ENCODE measurements at regions not wholly inside any gene's neighbourhood (a gene's known extent, or its start where the extent isn't known, plus 50 kb on each side); places are given as distances from the start of the nearest gene placed in this dataset.

- DNase-seq (ENCODE audit: extremely low spot score), result no peak
- no peak overlapping the region for H3K4me3 ChIP-seq (ENCODE audit: low read depth, low read length)
- H3K27ac ChIP-seq (ENCODE audit: low read depth), result no peak overlapping the region
- no peaks in the 10 kb centered on the region for H3K4me1 ChIP-seq (ENCODE audit: insufficient read depth)
- peaks cover 3% of the 10 kb centered on the region for H3K36me3 ChIP-seq (ENCODE audit: insufficient read depth)
- 87% methylated on average over 1 of the region's 1 CpG for WGBS
Observed at GRCh38 chr6:144536079-144536478, 250.9 kb downstream of the UTRN start.

GRCh38 chr6:144543006-144543871, 258.1 kb downstream of the UTRN start:
- Histone ChIP-seq H3K36me3 (ENCODE audit: insufficient read depth) (peaks cover 11% of the 10 kb centered on the region), H3K27ac (ENCODE audit: low read depth) (no peak overlapping the region), H3K4me3 (ENCODE audit: low read depth, low read length) (no peak overlapping the region), H3K4me1 (ENCODE audit: insufficient read depth) (no peaks in the 10 kb centered on the region)
- WGBS, result 91% methylated on average over 8 of the region's 8 CpGs
- DNase-seq (ENCODE audit: extremely low spot score), result no peak

GRCh38 chr6:144544266-144544830, 259.2 kb downstream of the UTRN start:
- Histone ChIP-seq H3K36me3 (ENCODE audit: insufficient read depth) (peaks cover 12% of the 10 kb centered on the region), H3K27ac (ENCODE audit: low read depth) (no peak overlapping the region)
- 96% methylated on average over 7 of the region's 7 CpGs for WGBS

GRCh38 chr6:144546807-144547206, 261.7 kb downstream of the UTRN start:
- peaks cover 12% of the 10 kb centered on the region for H3K36me3 ChIP-seq (ENCODE audit: insufficient read depth)
- DNase-seq (ENCODE audit: extremely low spot score), result no peak
- H3K4me3 ChIP-seq (ENCODE audit: low read depth, low read length), result no peak overlapping the region
- WGBS, result 43% methylated on average over 2 of the region's 2 CpGs
- H3K4me1 ChIP-seq (ENCODE audit: insufficient read depth), result no peaks in the 10 kb centered on the region
- no peak overlapping the region for H3K27ac ChIP-seq (ENCODE audit: low read depth)

More at GRCh38 chr6:144544266-144544830, 259.2 kb downstream of the UTRN start:
- no peak for DNase-seq (ENCODE audit: extremely low spot score)
- Histone ChIP-seq H3K4me3 (ENCODE audit: low read depth, low read length) (no peak overlapping the region), H3K4me1 (ENCODE audit: insufficient read depth) (no peaks in the 10 kb centered on the region)

DNA sequence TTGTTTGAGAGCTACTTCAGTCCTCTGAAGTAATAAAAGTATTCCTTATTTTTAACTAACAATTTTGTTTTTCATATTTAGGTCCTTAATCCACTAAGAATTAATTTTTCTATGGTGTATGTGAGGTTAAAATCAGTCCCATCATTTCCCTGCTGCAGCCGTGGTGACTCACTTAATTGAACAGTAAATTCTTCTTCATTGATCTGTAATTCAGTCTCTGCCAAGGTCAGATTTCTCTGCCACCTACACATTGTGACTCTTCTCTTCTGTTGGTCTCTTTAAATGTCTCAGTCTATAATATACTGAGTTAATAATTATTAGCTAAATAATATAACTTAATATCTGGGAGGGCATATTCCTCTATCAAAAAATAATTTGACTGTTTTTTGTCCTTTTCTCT, 262.3 kb downstream of the UTRN start:
- Histone ChIP-seq H3K27ac (ENCODE audit: low read depth) (no peak overlapping the region), H3K36me3 (ENCODE audit: insufficient read depth) (peaks cover 12% of the 10 kb centered on the region), H3K4me1 (ENCODE audit: insufficient read depth) (no peaks in the 10 kb centered on the region), H3K4me3 (ENCODE audit: low read depth, low read length) (no peak overlapping the region)
- no peak for DNase-seq (ENCODE audit: extremely low spot score)
- 74% methylated on average over 1 of the region's 1 CpG for WGBS

GRCh38 chr6:144548536-144548935, 263.4 kb downstream of the UTRN start:
- DNase-seq (ENCODE audit: extremely low spot score), result no peak
- Histone ChIP-seq H3K4me3 (ENCODE audit: low read depth, low read length) (no peak overlapping the region), H3K4me1 (ENCODE audit: insufficient read depth) (no peaks in the 10 kb centered on the region), H3K36me3 (ENCODE audit: insufficient read depth) (peaks cover 8% of the 10 kb centered on the region), H3K27ac (ENCODE audit: low read depth) (no peak overlapping the region)
- 47% methylated on average over 9 of the region's 9 CpGs for WGBS

DNA sequence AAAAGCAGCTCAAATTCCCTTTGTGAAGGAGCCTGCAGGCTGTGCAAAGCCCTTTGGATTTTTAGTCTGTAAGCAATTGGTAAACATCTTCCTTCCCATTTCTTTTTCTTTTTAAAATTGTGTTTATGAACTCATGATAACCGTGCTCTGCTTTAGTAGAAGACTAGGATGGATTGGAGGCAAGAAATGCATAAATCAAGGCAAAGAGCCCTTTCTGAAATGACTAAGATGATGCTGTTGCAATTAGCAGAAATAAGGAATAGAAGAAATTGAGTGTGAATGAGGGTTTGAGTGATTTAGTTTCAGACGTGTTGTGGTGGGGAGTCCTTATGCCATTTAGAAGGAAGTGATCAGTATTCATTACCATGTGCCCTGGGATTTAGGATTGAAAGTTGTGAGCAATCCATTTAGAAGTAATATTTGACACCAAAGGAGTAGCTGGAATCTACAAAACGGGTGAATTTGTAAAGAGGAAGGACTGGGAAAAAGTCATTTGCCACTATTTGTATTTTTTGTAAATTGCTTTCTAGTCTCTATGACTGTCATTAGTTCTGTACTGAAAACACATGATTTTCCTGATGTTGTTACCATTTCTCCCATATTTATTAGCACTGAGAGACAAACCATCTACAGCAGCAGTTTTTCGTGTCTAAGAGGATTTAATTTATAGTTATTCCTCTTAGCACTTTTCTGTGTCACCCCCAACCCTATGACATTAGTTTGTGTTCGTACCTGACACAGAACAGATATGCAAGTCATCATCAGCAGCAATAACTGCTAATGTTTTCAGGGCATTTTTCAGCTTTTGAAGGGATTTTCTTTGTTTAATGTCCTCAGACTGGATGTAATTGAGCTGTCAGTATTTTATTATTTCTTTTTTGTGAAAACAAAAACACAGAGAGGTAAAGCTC, 265.0 kb downstream of the UTRN start:
- no peak for DNase-seq (ENCODE audit: extremely low spot score)
- Histone ChIP-seq H3K27ac (ENCODE audit: low read depth) (no peak overlapping the region), H3K36me3 (ENCODE audit: insufficient read depth) (peaks cover 2% of the 10 kb centered on the region), H3K4me1 (ENCODE audit: insufficient read depth) (no peaks in the 10 kb centered on the region), H3K4me3 (ENCODE audit: low read depth, low read length) (no peak overlapping the region)
- 92% methylated on average over 5 of the region's 5 CpGs for whole genome bisulfite sequencing

GRCh38 chr6:144551339-144551738, 266.2 kb downstream of the UTRN start:
- H3K4me3 ChIP-seq (ENCODE audit: low read depth, low read length), result no peak overlapping the region
- no peak overlapping the region for H3K27ac ChIP-seq (ENCODE audit: low read depth)
- H3K36me3 ChIP-seq (ENCODE audit: insufficient read depth), result peaks cover 2% of the 10 kb centered on the region
- DNase-seq (ENCODE audit: extremely low spot score), result no peak
- 89% methylated on average over 1 of the region's 1 CpG for WGBS
- H3K4me1 ChIP-seq (ENCODE audit: insufficient read depth), result no peaks in the 10 kb centered on the region

DNA sequence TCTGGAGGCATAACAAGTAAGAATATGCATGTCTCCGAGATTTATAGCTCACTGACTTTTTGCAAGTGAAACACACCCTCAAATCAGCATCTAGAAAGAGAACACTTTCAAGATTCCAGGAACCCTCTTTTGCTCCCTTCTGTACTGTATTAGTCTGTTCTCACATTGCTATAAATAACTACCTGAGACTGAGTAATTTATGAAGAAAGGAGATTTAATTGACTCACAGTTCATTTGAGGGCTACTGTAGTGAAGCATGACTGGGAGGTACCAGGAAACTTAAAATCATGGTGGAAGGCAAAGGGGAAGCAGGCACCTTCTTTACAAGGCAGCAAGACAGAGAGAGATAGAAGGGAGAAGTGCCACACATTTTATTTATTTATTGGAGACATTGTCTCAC, 269.9 kb downstream of the UTRN start:
- Histone ChIP-seq H3K27ac (ENCODE audit: low read depth) (no peak overlapping the region), H3K4me1 (ENCODE audit: insufficient read depth) (no peaks in the 10 kb centered on the region), H3K36me3 (ENCODE audit: insufficient read depth) (no peaks in the 10 kb centered on the region), H3K4me3 (ENCODE audit: low read depth, low read length) (no peak overlapping the region)
- no peak for DNase-seq (ENCODE audit: extremely low spot score)
- WGBS, result 96% methylated on average over 1 of the region's 1 CpG

GRCh38 chr6:144559865-144560593, 274.9 kb downstream of the UTRN start:
- Histone ChIP-seq H3K27ac (ENCODE audit: low read depth) (no peak overlapping the region), H3K36me3 (ENCODE audit: insufficient read depth) (no peaks in the 10 kb centered on the region), H3K4me3 (ENCODE audit: low read depth, low read length) (no peak overlapping the region), H3K4me1 (ENCODE audit: insufficient read depth) (no peaks in the 10 kb centered on the region)
- WGBS, result 45% methylated on average over 8 of the region's 8 CpGs
- DNase-seq (ENCODE audit: extremely low spot score), result peak; percentile 11

DNA sequence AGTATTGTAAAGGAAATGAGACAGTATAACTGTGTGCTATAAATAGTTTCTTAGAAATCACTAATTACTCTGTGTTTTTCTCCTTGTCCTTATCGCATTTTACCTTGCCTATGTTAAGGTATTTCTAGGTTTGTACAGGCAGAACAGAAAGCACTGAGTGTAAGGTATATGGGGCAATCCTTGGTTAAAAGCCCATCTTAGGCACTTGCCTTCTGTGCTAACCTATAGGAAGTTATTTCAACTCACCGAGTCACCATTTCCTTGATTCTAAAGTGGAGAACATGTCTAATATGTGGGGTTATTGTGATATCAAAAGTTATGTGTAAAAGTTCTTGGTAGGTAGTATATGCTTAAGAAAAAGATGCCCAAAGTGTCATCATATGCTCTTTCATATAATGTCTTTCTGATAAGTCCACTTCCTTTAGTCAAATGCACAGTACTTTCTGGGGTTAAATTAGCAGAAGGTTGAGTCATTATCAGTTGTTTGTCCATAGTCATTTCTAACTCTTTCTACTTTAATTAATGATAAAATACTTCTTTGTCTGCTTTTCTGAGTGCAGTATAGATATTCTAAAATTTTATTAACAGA, 276.4 kb downstream of the UTRN start:
- no peak for DNase-seq (ENCODE audit: extremely low spot score)
- Histone ChIP-seq H3K4me1 (ENCODE audit: insufficient read depth) (no peaks in the 10 kb centered on the region), H3K27ac (ENCODE audit: low read depth) (no peak overlapping the region), H3K36me3 (ENCODE audit: insufficient read depth) (no peaks in the 10 kb centered on the region), H3K4me3 (ENCODE audit: low read depth, low read length) (no peak overlapping the region)
- WGBS, result 95% methylated on average over 2 of the region's 2 CpGs

DNA sequence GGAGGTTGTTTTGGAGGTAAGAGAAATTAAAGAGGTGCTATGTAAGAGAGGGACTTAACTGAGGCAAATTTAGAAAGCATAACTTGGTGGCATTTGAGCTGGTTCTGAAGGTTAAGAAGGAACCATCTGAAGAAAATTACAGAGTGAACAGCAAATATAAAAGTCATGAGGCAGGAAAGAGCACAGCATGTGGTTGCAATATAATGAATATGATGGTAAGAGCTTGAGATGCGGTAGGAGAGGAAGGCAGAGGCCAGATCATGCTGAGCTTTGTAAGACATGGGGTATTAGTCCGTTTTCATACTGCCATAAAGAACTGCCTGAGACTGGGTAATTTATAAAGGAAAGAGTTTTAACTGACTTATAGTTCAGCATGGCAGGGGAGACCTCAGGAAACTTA, 279.1 kb downstream of the UTRN start:
- no peak for DNase-seq (ENCODE audit: extremely low spot score)
- 95% methylated on average over 2 of the region's 2 CpGs for WGBS
- H3K27ac ChIP-seq (ENCODE audit: low read depth), result no peak overlapping the region
- H3K36me3 ChIP-seq (ENCODE audit: insufficient read depth), result no peaks in the 10 kb centered on the region
- no peak overlapping the region for H3K4me3 ChIP-seq (ENCODE audit: low read depth, low read length)
- H3K4me1 ChIP-seq (ENCODE audit: insufficient read depth), result no peaks in the 10 kb centered on the region
